SK-N-SH (cell line): ENCODE measurements at regions not wholly inside any gene's neighbourhood (a gene's known extent, or its start where the extent isn't known, plus 50 kb on each side); places are given as distances from the start of the nearest gene placed in this dataset.
"Not testable (repeated sequence)": the region's sequence is repeated elsewhere in the genome, so short reads cannot be mapped to it uniquely, and the experiment has no call there.

ENCODE experiments used
- CTCF ChIA-PET: fragments of 300-600, 350-600 bp; formaldehyde crosslinking; extraction: SDS; loops from one replicate; lab custom pipeline; 2021; lab: Yijun Ruan, JAX
- POLR2A ChIA-PET: fragments of 350-600 bp; sonication (Branson Sonifier 250); formaldehyde crosslinking; extraction: SDS; loops from one replicate; lab custom pipeline; 2020; ENCODE audit warnings: antibody characterized with exemption, inconsistent platforms; lab: Yijun Ruan, JAX
- DNase-seq: peaks from one replicate; pipeline ENCODE4 v3.0.0; 2012
- H2AFZ ChIP-seq: fragments of 200-600 bp; sonication (generic); 2 replicates; pipeline ENCODE4 v1.8.1; 2016; ENCODE audit warnings: antibody characterized with exemption, mild to moderate bottlenecking, low read depth
- H3F3A ChIP-seq: fragments of 200-600 bp; sonication (generic); replicated peaks from 2 replicates; pipeline ENCODE3; 2016; ENCODE audit warnings: antibody characterized with exemption, mild to moderate bottlenecking; ENCODE audit not compliant: insufficient read depth
- H3K27ac ChIP-seq, 2 experiments: fragments of 200-500 bp in 1 of 2; fragments of 200-600 bp in 1 of 2; sonication (Bioruptor generic) in 1 of 2; sonication (generic), shearing (Covaris generic) in 1 of 2; 2 replicates each; pipeline versions ENCODE4 v1.5.1 to v1.6.1; 2014 to 2016; ENCODE audit warnings: low read depth in 2 of 2, inconsistent platforms in 1 of 2, low read length in 1 of 2, mild to moderate bottlenecking in 1 of 2, mixed read lengths in 1 of 2
- H3K27me3 ChIP-seq: fragments of 200-600 bp; sonication (generic), shearing (Covaris generic); 2 replicates; pipeline ENCODE4 v1.6.1; 2016; ENCODE audit warnings: mixed run types; ENCODE audit not compliant: insufficient read depth
- H3K36me3 ChIP-seq, 2 experiments: fragments of 200-500 bp in 1 of 2; fragments of 200-600 bp in 1 of 2; sonication (Bioruptor generic) in 1 of 2; sonication (generic) in 1 of 2; replicated peaks in 1 of 2; 2 replicates each; pipeline versions ENCODE3 to v1.5.1; 2014 to 2016; ENCODE audit warnings: low read length in 1 of 2, mild to moderate bottlenecking in 1 of 2; ENCODE audit not compliant: insufficient read depth in 2 of 2, control insufficient read depth in 1 of 2
- H3K4me1 ChIP-seq, 2 experiments: fragments of 200-500 bp in 1 of 2; fragments of 200-600 bp in 1 of 2; sonication (Bioruptor generic) in 1 of 2; sonication (generic), shearing (Covaris generic) in 1 of 2; 2 replicates each; pipeline versions ENCODE4 v1.5.1 to v1.6.1; 2014 to 2016; ENCODE audit warnings: low read depth in 1 of 2, low read length in 1 of 2, mixed run types in 1 of 2; ENCODE audit not compliant: insufficient read depth in 2 of 2, control insufficient read depth in 1 of 2
- H3K4me2 ChIP-seq: fragments of 200-600 bp; sonication (generic), shearing (Covaris generic); 2 replicates; pipeline ENCODE4 v1.6.1; 2017; ENCODE audit warnings: mixed run types
- H3K4me3 ChIP-seq, 2 experiments: fragments of 200-500 bp in 1 of 2; fragments of 200-600 bp in 1 of 2; sonication (Bioruptor generic) in 1 of 2; sonication (generic), shearing (Covaris generic) in 1 of 2; 2 replicates each; pipeline versions ENCODE4 v1.5.1 to v1.8.1; 2014 to 2016; ENCODE audit warnings: low read depth in 2 of 2, inconsistent platforms in 1 of 2, low read length in 1 of 2, mild to moderate bottlenecking in 1 of 2, mixed read lengths in 1 of 2, moderate library complexity in 1 of 2
- H3K79me2 ChIP-seq: fragments of 200-600 bp; sonication (generic); 2 replicates; pipeline ENCODE4 v1.8.1; 2017; ENCODE audit warnings: mild to moderate bottlenecking; ENCODE audit not compliant: insufficient read depth
- H3K9ac ChIP-seq: fragments of 200-600 bp; sonication (generic); 2 replicates; pipeline ENCODE4 v1.6.1; 2017; ENCODE audit warnings: mixed run types
- H3K9me2 ChIP-seq: fragments of 200-600 bp; sonication (generic); 2 replicates; pipeline ENCODE4 v1.6.1; 2017; ENCODE audit warnings: mixed run types
- H3K9me3 ChIP-seq: fragments of 200-600 bp; sonication (generic); 2 replicates; pipeline ENCODE4 v1.6.1; 2017; ENCODE audit warnings: mixed run types, mild to moderate bottlenecking, moderate library complexity
- H4K20me1 ChIP-seq: fragments of 200-600 bp; sonication (generic); 2 replicates; pipeline ENCODE4 v1.6.1; 2017; ENCODE audit warnings: mild to moderate bottlenecking, mixed run types; ENCODE audit not compliant: insufficient read depth
- ELF1 ChIP-seq: IDR thresholded peaks from 2 replicates; pipeline ENCODE4 v1.4.0; 2012
- FOSL2 ChIP-seq: IDR thresholded peaks from 2 replicates; pipeline ENCODE4 v1.4.0; 2012; ENCODE audit warnings: low read depth, mild to moderate bottlenecking, moderate library complexity, borderline replicate concordance
- FOXJ3 ChIP-seq: sonication (generic); formaldehyde crosslinking; IDR thresholded peaks from 2 replicates; pipeline ENCODE4 v1.5.1; 2020; ENCODE audit warnings: mild to moderate bottlenecking, missing genetic modification reagents
- FOXM1 ChIP-seq: IDR thresholded peaks from 2 replicates; pipeline ENCODE4 v1.4.0; 2012; ENCODE audit warnings: low read depth, mild to moderate bottlenecking
- GABPA ChIP-seq: IDR thresholded peaks from 2 replicates; pipeline ENCODE4 v1.4.0; 2012; ENCODE audit warnings: low read depth, mild to moderate bottlenecking
- JUND ChIP-seq: IDR thresholded peaks from 2 replicates; pipeline ENCODE4 v1.4.0; 2012
- SMC3 ChIP-seq: IDR thresholded peaks from 2 replicates; pipeline ENCODE4 v1.6.1; 2012; ENCODE audit warnings: low read depth, low read length, improper control_type of control experiment
- WGBS: methylation state at CpG from one replicate; pipeline ENCODE4 v1.1.6; 2017; ENCODE audit warnings: low lambda C conversion rate; 5-methylcytosine and 5-hydroxymethylcytosine counted together
- TF ChIP-seq, protein P1 (sequence below): IDR thresholded peaks from 2 replicates; pipeline ENCODE4 v1.6.1; 2012; ENCODE audit warnings: mild to moderate bottlenecking, low read depth, low read length, moderate library complexity
- TF ChIP-seq, protein P2 (sequence below): fragments of 150-350 bp; IDR thresholded peaks from 2 replicates; pipeline ENCODE4 v1.6.1; 2016; ENCODE audit warnings: mild to moderate bottlenecking, low read depth, low read length
- TF ChIP-seq, protein P3 (sequence below): fragments of 150-350 bp; IDR thresholded peaks from 2 replicates; pipeline ENCODE4 v1.6.1; 2017; ENCODE audit warnings: antibody characterized with exemption, low read length, low read depth, borderline replicate concordance
- TF ChIP-seq, protein P4 (sequence below): IDR thresholded peaks from 2 replicates; pipeline ENCODE4 v1.4.0; 2012; ENCODE audit warnings: low read depth, borderline replicate concordance

DNA sequence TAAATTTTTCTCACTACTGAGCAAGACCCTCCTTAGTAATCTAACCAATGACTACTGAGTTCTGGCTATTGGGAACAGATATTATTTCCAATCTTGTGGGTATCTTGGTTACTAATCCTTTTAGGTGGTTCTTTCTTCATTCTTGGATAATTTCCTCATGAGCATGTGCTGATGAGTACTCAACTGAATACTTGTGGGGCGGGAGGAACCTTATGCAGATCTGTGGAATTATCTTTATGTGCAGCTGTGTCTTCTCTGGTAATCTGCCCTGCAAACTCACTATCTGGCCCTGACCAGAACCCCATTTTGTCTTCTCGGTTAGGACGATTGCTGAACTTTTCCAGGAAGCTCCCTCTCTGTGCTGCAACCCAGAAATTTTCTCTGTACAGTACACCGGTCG, 89.7 kb upstream of the TRPC4 start (continued):
- TF ChIP-seq, protein P1, sequence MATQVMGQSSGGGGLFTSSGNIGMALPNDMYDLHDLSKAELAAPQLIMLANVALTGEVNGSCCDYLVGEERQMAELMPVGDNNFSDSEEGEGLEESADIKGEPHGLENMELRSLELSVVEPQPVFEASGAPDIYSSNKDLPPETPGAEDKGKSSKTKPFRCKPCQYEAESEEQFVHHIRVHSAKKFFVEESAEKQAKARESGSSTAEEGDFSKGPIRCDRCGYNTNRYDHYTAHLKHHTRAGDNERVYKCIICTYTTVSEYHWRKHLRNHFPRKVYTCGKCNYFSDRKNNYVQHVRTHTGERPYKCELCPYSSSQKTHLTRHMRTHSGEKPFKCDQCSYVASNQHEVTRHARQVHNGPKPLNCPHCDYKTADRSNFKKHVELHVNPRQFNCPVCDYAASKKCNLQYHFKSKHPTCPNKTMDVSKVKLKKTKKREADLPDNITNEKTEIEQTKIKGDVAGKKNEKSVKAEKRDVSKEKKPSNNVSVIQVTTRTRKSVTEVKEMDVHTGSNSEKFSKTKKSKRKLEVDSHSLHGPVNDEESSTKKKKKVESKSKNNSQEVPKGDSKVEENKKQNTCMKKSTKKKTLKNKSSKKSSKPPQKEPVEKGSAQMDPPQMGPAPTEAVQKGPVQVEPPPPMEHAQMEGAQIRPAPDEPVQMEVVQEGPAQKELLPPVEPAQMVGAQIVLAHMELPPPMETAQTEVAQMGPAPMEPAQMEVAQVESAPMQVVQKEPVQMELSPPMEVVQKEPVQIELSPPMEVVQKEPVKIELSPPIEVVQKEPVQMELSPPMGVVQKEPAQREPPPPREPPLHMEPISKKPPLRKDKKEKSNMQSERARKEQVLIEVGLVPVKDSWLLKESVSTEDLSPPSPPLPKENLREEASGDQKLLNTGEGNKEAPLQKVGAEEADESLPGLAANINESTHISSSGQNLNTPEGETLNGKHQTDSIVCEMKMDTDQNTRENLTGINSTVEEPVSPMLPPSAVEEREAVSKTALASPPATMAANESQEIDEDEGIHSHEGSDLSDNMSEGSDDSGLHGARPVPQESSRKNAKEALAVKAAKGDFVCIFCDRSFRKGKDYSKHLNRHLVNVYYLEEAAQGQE, result no peak
- TF ChIP-seq, protein P2, sequence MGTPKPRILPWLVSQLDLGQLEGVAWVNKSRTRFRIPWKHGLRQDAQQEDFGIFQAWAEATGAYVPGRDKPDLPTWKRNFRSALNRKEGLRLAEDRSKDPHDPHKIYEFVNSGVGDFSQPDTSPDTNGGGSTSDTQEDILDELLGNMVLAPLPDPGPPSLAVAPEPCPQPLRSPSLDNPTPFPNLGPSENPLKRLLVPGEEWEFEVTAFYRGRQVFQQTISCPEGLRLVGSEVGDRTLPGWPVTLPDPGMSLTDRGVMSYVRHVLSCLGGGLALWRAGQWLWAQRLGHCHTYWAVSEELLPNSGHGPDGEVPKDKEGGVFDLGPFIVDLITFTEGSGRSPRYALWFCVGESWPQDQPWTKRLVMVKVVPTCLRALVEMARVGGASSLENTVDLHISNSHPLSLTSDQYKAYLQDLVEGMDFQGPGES, result no peak
- TF ChIP-seq JUND, result no peak
- no peak for TF ChIP-seq FOSL2
- no peak for TF ChIP-seq GABPA
- no peak for TF ChIP-seq FOXJ3 (CRISPR knock-in tag)

DNA sequence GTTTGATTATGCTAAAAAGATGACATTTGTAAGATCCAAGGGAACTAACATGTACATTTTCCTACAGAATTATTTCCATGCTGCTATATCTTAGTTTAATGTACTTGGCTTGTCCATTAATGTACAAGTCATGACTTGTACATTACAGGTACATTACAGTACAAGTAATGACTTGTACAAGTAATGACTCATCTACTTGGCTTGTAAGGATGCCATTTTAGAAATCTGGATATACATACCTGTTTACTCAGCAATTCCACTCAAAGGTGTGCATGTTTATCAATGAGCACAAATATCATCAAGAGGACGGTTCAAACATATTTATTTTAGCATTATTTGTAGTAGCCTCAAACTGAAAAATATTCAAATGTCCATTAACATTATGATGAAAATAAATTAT, 87.0 kb upstream of the TRPC4 start:
- DNase-seq, result no peak
- Histone ChIP-seq H3K4me2 (no peak overlapping the region), H3K27me3 (no peaks in the 10 kb centered on the region), H4K20me1 (no peaks in the 10 kb centered on the region), H3K4me1 (no peaks in the 10 kb centered on the region), H3K4me3 (no peak overlapping the region), H3K27ac (no peak overlapping the region), H3K9me2 (no peaks in the 10 kb centered on the region), H2AFZ (no peak overlapping the region), H3K36me3 (no peaks in the 10 kb centered on the region), H3F3A (no peaks in the 10 kb centered on the region), H3K9me3 (no peaks in the 10 kb centered on the region), H3K9ac (no peak overlapping the region), H3K79me2 (no peaks in the 10 kb centered on the region)
- ChIA-PET POLR2A (no interaction called here), CTCF (no interaction called here)
- 21% methylated on average over 1 of the region's 1 CpG for WGBS
- TF ChIP-seq SMC3, result no peak
- TF ChIP-seq ELF1, result no peak
- TF ChIP-seq, protein P3, sequence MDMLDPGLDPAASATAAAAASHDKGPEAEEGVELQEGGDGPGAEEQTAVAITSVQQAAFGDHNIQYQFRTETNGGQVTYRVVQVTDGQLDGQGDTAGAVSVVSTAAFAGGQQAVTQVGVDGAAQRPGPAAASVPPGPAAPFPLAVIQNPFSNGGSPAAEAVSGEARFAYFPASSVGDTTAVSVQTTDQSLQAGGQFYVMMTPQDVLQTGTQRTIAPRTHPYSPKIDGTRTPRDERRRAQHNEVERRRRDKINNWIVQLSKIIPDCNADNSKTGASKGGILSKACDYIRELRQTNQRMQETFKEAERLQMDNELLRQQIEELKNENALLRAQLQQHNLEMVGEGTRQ, result no peak
- no peak for TF ChIP-seq FOXM1
- TF ChIP-seq FOXJ3 (CRISPR knock-in tag), result no peak
- TF ChIP-seq, protein P2, result no peak
- TF ChIP-seq, protein P4, sequence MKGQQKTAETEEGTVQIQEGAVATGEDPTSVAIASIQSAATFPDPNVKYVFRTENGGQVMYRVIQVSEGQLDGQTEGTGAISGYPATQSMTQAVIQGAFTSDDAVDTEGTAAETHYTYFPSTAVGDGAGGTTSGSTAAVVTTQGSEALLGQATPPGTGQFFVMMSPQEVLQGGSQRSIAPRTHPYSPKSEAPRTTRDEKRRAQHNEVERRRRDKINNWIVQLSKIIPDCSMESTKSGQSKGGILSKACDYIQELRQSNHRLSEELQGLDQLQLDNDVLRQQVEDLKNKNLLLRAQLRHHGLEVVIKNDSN, result no peak

DNA sequence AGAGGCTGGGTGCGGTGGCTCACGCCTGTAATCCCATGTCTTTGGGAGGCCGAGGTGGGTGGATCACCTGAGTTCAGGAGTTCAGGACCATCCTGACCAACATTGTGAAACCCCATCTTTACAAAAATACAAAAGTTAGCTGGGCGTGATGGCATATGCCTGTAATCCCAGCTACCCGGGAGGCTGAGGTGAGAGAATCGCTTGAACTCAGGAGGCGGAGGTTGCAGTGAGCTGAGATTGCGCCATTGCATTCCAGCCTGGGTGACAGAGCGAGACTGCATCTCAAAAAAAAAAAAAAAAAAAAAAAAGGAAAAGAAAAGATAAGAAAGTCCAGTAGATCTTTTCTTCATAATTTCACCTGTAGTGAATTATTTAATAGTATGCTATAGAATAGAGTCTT, 85.0 kb upstream of the TRPC4 start:
- CTCF ChIA-PET, H3K4me1 ChIP-seq, H3K79me2 ChIP-seq, H3F3A ChIP-seq, H3K4me2 ChIP-seq, H3K36me3 ChIP-seq, H4K20me1 ChIP-seq, H3K27ac ChIP-seq, H3K9ac ChIP-seq, H3K9me2 ChIP-seq, H3K4me3 ChIP-seq, H3K9me3 ChIP-seq, H3K27me3 ChIP-seq, DNase-seq, H2AFZ ChIP-seq, POLR2A ChIA-PET: not testable (repeated sequence)
- 26% methylated on average over 9 of the region's 9 CpGs for WGBS
